ENCODE measurements at regions not wholly inside any gene's neighbourhood (a gene's known extent, or its start where the extent isn't known, plus 50 kb on each side); places are given as distances from the start of the nearest gene placed in this dataset.

DNA sequence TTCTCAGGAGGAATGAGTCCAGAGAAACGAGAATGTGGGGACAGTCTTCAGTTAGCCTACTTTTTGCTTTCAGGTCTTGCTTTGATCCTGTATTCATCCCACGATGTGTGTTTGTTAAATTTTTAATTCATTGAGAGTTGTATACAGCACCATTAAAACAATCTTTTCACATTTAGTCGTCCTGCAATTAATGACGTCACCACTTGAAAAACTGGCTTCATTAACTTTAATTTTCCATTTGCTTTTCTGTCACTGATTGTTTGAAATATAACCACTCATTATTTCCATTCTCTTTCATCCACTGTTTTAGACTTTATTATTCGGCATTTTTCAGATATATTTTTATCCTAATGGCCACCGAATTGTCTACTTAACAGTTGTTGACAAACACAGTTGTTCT, 146.9 kb downstream of the TFEC start:
- no peak for DNase-seq

- no peak for DNase-seq
These were observed 149.1 kb downstream of the TFEC start for GRCh38 chr7:115881476-115881875.

DNA sequence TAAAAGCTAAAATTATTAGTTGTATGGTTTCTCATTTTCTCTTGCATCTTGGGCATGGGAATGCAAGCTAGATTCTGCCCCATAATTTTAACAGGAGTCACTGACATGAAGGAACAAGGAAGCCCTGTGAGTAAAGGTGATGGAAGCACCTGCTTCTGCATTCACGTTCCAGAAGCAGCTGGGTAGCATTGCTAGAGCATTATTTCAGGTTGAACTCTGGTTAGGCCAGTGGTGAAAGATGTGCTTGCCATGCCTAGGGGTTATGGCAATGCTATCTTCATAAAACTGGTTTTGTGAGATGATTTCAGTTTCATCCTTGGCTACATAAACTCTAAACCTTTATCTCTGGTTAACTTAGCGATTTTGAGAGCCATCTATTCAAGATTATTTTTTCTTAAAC, 151.4 kb downstream of the TFEC start:
- no peak for DNase-seq

DNA sequence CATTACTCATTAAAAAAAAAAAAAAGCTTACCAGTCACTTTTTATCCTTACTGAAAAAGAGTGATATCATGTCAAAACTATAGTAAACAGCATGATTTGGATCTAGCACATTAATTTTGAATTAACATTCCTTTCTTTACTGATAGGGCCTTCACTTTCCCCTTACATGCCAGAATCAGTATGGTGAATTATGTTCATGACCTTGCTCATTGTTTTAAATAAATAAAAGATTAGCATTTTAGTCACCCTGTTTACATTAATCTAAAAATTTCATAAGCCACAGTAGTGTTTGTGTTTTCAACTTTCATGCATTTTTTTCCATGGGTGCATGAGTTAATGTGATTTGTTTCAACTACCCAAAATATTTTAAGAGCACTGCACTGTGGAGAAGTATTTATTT, 160.8 kb downstream of the TFEC start:
- no peak for DNase-seq

DNA sequence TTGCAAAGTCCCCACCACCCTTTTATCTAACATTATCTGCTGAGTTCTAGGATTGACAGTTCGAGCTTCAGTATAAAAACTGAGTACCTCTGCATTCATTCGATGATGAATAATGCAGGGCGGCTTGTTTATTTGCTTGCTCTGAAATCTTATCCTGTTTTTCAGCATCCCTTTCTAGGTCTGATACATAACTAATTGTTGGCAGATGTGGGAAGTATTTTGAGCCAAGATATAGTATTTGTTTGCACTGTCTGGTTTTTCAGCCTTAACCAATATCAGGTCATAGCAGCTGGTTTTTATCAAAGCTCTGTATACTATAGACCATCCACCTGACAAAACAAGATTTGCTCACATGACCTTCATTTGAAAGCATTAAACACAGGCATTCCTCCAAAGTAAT, 161.4 kb downstream of the TFEC start:
- DNase-seq: no peak

DNA sequence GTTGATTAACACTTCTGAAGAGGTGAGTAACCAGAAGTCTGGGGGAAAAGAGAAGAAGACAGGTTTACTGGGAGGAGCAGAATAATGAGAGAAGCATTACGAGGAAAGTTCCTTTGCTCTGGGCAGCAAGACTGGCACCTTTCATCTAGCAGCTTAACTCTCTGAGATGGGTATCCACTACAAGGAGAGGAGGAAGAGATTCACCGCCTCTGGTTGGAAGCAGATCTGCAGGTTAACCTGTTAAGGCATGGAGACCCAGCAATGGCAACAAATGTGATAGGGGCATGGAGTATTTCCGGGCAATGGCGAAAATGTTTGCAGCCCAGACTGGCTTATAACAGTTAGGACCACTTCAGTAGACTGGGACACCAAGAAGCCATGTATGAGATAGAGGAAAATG, 162.2 kb downstream of the TFEC start:
- no peak for DNase-seq

DNA sequence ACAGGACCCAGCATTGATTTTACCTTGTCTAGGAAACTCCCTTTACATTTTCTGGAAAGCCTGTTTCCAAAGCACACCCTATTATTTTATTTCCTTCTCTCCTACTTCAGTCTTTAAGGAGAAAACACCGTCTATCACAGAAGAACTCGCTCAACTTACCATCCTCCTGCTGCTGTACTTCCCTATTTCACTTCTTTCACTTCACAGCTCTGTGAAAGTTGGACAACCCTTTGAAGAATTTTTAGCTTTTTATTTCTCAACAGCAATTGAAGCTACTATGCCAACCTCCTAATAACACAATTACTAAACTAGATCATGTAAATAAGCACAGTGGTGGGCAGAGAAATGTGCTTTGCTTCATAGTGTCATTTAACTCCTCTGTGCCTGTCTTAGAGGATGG, 166.5 kb downstream of the TFEC start:
- no peak for DNase-seq

DNA sequence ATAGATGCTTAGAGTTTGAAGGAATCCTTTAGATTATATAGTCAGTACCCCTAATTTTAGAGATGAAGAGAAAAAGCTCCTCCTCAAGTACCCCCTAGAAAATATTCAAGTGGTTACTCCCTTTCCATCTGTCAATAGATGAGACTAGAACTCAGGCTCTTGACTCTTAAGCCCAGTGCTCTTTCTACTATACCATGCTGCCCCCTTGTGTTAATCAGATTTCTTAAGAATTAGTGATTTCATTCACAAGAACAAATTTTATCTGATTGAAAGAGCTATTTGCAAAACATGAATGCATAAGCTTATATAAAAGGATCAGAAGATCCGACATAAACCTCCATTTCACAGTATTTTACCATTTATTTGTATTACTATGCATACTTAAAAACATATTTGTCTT, 179.3 kb downstream of the TFEC start:
- no peak for DNase-seq

- no peak for DNase-seq
These were observed 179.8 kb downstream of the TFEC start for GRCh38 chr7:115850774-115851173.

DNA sequence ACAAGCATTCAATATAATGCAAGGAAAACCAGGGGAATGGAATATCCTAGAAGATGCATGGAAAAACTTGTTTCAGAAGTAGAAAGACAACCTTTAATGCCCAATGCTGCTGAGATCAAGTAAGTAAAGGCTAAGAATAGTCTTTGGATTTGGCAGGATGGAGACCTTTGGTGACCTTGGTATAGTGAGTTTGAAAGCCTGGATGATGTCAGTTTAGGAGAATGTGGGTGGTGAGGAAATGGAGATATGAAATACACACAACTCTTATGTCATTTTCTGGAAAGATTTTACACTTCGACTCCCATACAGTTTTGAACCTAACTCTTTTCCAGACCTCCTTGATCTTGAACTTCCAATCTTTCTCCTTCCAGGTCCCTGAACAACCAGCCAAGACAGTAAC, 185.7 kb downstream of the TFEC start:
- DNase-seq: no peak

GRCh38 chr7:115840702-115841101, 189.9 kb downstream of the TFEC start:
- no peak for DNase-seq

DNA sequence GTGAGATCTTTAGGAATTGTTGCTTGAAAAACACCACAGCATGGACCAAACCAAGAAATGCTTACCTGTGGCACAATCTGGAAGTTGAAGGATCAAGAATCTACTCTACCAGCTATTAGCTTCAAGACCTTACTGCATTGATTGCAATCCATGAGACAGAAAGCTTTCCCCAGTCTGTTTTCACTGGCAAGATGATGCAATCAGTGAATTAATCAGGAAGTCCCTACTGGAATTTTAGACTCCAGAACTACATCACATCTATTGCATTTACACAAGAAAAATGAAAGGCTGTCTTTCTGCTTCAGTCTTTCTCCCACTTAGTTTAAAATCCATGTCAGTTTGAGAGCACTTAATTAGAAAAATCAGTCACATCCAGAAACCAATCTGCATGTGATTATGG, 191.7 kb downstream of the TFEC start:
- no peak for DNase-seq

GRCh38 chr7:115831371-115831770, 199.2 kb downstream of the TFEC start:
- DNase-seq: no peak

GRCh38 chr7:115827305-115828045, 203.1 kb downstream of the TFEC start:
- no peak for DNase-seq

DNA sequence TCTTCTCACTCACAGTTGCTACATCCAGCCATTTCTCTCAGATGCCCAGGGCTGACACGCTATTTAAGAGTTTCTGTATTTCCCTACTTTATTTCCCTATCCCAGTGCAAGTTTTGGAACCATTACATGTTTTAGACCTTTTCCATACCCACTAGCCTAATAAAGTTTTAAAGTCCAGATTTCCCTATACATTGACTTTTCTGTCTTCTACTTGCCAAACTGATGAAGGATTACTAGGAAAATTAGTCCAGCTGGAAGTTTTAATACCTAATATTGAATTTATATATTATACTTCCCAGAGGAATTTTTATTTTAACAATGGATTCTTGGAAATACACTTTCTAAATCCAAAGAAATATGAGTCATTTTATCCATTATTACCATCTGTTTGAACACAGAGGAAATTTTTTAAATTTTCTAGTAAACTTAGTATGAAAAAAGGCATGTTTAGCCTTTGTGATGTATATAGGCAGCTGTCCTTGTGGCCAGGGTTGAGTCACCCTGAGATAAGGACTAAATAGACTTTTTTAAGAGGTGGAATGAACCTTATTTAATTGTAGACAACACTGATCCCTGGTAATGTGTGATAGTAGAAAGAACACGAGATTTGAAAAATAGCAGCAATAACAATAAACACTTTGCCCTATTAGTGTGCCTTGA, 205.0 kb downstream of the TFEC start:
- DNase-seq: no peak

GRCh38 chr7:115822801-115823200, 207.8 kb downstream of the TFEC start:
- DNase-seq: no peak

DNA sequence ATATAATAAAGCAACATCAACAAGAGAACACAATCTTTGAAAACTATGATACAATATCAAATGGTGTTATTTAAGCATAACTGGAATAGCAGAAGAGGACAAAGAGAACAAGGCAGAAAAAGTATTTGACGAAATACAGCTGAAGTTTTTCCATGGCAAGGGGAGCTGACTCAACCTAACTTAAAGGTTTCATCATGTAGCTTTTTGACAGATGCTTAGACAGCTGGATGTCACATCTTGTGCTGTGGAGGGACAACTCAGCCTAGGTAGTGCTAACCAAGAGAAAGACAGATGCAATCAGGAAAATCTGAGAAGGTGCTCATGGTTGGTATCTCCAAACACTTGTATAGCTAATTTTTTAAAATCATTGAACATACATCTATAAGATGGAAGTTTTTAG, 208.2 kb downstream of the TFEC start:
- no peak for DNase-seq

DNA sequence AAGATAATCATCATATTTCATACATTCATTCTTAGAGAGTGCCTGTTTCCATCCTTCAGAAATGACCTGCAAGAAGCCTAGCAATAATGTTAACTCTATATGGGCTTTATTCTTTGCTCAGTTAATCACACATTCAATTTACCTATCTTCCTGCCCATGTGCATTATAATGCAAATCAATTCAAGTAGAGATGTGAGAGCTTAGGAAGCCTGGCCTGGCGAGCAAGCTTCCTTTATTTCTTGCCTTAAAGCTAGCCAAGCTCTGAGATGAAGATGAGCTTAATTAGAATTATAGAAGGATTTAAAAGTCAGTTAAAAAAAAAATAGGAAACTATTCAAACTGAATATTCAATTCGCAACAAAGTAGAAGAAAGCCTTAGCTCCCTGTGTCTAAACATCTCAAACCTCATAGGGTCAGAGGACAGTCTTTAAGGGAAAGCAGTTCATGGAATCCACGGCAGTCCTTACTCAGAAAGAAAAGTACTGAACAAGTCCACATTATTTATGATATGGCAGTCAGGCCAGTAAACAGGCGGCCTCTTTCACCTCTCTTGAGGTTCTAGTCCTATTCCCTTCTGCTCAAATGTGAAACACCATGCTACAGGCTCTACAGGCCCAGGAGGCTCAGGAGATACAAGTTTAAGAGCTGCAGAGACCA, 214.1 kb downstream of the TFEC start:
- no peak for DNase-seq

DNA sequence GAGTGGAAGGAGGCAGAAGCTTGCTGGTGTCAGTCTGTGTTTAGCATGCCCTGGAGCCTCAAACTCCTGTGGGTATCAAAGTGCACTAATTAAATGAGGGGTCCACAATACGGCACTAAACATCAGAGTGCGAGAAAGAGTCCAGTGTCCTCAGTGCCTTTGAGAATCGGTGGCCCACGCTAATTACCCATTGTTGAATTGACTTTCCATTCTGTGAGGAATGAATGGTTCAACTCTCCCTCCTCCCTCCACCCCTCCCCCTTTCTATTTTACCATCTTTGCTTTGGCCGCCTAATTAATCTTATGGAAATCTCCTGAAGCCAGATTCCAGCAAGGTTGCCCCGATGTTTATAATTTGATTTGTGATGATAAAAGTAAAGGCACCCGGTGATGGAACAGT, 217.8 kb downstream of the TFEC start:
- no peak for DNase-seq

GRCh38 chr7:115805458-115805857, 225.1 kb downstream of the TFEC start:
- no peak for DNase-seq

DNA sequence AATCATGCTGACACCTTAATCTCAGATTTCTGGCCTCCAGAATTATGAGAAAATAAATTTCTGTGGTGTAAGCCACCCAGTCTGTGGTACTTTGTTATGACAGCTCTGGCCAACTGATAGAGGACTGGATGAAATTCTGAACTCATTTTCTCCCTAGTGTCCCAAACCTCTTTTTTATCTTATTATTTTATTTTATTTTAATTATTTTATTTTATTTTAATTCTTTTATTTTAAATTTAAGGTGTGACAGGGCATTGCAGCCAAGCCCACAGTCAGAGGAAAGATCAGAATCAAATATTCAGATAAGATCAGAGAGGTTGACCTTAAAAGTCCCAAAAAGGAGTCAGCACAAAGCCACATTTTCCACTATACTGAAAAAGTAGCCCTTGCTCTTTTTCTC, 228.1 kb downstream of the TFEC start:
- DNase-seq: no peak

DNA sequence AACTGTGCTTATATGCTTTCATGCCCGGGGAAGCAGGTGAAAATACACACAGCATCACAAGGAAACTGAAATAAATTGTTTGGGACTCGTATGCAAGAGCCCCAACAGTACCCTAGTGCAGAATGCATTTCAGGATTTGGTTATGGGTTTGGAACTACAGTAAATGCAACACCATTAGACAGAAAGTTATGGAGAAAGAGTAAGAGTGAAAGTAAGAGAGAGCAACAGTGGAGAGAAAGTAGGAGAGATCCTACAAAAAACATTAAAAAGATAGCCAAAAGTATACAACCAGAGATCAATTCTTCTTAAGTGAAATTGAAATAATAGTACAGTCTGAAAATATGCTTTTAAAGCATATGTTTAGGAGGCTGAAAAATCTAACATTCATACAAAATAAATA, 231.1 kb downstream of the TFEC start:
- DNase-seq: no peak

- DNase-seq: no peak
These were observed 236.4 kb downstream of the TFEC start for GRCh38 chr7:115793958-115794702.

DNA sequence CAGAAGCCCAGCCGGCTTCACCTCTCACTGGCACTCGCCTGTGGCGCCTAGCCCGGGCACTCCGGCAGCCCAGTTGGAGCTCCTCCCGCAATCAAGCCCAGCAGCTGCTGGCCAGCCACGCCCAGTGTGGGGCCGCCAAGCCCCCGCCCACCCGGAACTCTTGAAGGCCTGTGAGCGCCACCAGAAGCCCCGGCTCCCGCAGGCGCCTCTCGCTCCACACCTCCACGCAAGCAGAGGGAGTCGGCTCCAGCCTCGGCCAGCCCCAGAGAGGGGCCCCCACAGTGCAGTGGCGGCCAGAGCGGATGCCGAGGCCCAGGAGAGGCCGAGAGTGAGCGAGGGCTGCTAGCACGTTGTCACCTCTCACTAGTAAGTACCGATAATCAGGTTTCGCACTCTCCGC, 240.7 kb downstream of the TFEC start:
- DNase-seq: no peak
